DND-41 (cell line): ENCODE measurements at regions not wholly inside any gene's neighbourhood (a gene's known extent, or its start where the extent isn't known, plus 50 kb on each side); places are given as distances from the start of the nearest gene placed in this dataset.

Experiments
- ATAC-seq: fragments of 200-7000 bp; cut with Tn5 transposase; 3 replicates; pipeline ENCODE4 v1.9.1; 2021; ENCODE audit warnings: low read depth; ENCODE audit not compliant: insufficient read depth
- DNase-seq: peaks from one replicate; pipeline ENCODE4 v3.0.0-alpha.2; 2020
- H2AFZ ChIP-seq: 2 replicates; pipeline ENCODE4 v1.6.0; 2012; ENCODE audit warnings: low read depth, low read length
- H3K27ac ChIP-seq: 2 replicates; pipeline ENCODE4 v1.5.1; 2012; ENCODE audit warnings: low read length, inconsistent platforms
- H3K27me3 ChIP-seq: fragments of 200-600 bp; sonication (generic); 2 replicates; pipeline ENCODE4 v1.6.0; 2012; ENCODE audit warnings: low read length, mild to moderate bottlenecking, inconsistent platforms; ENCODE audit not compliant: insufficient read depth, poor library complexity
- H3K36me3 ChIP-seq: 2 replicates; pipeline ENCODE4 v1.5.1; 2012; ENCODE audit warnings: low read length, inconsistent platforms; ENCODE audit not compliant: insufficient read depth
- H3K4me1 ChIP-seq: 2 replicates; pipeline ENCODE4 v1.5.1; 2012; ENCODE audit warnings: mild to moderate bottlenecking, low read length; ENCODE audit not compliant: insufficient read depth
- H3K4me2 ChIP-seq: 2 replicates; pipeline ENCODE4 v1.6.0; 2012; ENCODE audit warnings: mild to moderate bottlenecking, moderate library complexity, low read length, inconsistent platforms; ENCODE audit not compliant: insufficient read depth
- H3K4me3 ChIP-seq, 2 experiments: fragments of 200-600 bp in 1 of 2; shearing (Covaris generic) in 1 of 2; 2 replicates each; pipeline ENCODE4 v1.5.1; 2012 to 2016; ENCODE audit warnings: inconsistent platforms in 2 of 2, low read length in 2 of 2, mild to moderate bottlenecking in 2 of 2, low read depth in 1 of 2, moderate library complexity in 1 of 2
- H3K79me2 ChIP-seq: 2 replicates; pipeline ENCODE4 v1.6.0; 2012; ENCODE audit warnings: low read length, inconsistent platforms; ENCODE audit not compliant: insufficient read depth
- H3K9ac ChIP-seq: 2 replicates; pipeline ENCODE4 v1.6.0; 2012; ENCODE audit warnings: low read depth, mild to moderate bottlenecking, inconsistent platforms, low read length, moderate library complexity
- H3K9me3 ChIP-seq: 2 replicates; pipeline ENCODE4 v1.5.1; 2012; ENCODE audit warnings: low read length, moderate library complexity, mild to moderate bottlenecking, inconsistent platforms; ENCODE audit not compliant: insufficient read depth, severe bottlenecking
- H4K20me1 ChIP-seq: 2 replicates; pipeline ENCODE4 v1.6.0; 2012; ENCODE audit warnings: low read length; ENCODE audit not compliant: insufficient read depth
- CTCF ChIP-seq: IDR thresholded peaks from 2 replicates; pipeline ENCODE4 v1.5.1; 2012; ENCODE audit warnings: borderline replicate concordance, low read length, moderate library complexity, mild to moderate bottlenecking; ENCODE audit not compliant: poor library complexity, severe bottlenecking; ENCODE audit errors: extremely low read depth
- EZH2 ChIP-seq: IDR thresholded peaks from 3 replicates; pipeline ENCODE4 v1.6.1; 2012; ENCODE audit warnings: borderline replicate concordance, low read depth, mild to moderate bottlenecking, moderate library complexity, low read length, inconsistent platforms; ENCODE audit not compliant: severe bottlenecking

GRCh38 chr7:109136893-109137292 lies 567.2 kb downstream of the DNAJB9 start:
- no peaks in the 10 kb centered on the region for H3K4me1 ChIP-seq
- no peaks in the 10 kb centered on the region for H3K36me3 ChIP-seq
- DNase-seq (no peak), ATAC-seq (no peak)
- no peaks in the 10 kb centered on the region for H3K79me2 ChIP-seq
- H3K27ac ChIP-seq = no peak overlapping the region
- H3K9me3 ChIP-seq = peaks cover 9% of the 10 kb centered on the region
- H4K20me1 ChIP-seq = no peaks in the 10 kb centered on the region
- no peak overlapping the region for H2AFZ ChIP-seq
- TF ChIP-seq EZH2 = no peak
- TF ChIP-seq CTCF = no peak
- H3K27me3 ChIP-seq = no peaks in the 10 kb centered on the region
- H3K4me2 ChIP-seq = no peak overlapping the region
- H3K9ac ChIP-seq = no peak overlapping the region
- H3K4me3 ChIP-seq = no peak overlapping the region

DNA sequence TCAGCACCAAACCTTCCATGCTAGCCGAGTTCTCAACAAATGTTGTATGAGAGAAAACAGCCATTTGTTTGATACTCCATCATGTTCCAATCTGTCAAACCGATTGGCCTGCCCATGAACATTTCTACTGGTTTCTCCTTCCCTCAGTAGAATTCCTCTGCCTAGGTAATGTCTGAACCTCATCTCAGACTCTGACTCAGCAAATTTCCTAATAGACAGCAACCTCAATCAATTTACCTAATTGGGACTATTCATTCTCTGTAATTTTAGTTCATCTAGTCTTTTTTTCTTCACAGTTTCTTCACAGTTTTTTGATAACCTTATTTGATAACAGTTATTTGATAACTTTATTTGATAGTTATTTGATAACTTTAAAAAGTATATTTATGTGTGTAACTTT lies 585.1 kb downstream of the DNAJB9 start:
- ATAC-seq = no peak
- H3K4me2 ChIP-seq = no peak overlapping the region
- H2AFZ ChIP-seq = no peak overlapping the region
- H3K27ac ChIP-seq = no peak overlapping the region
- H3K9ac ChIP-seq = no peak overlapping the region
- no peaks in the 10 kb centered on the region for H4K20me1 ChIP-seq
- no peaks in the 10 kb centered on the region for H3K4me1 ChIP-seq
- no peaks in the 10 kb centered on the region for H3K27me3 ChIP-seq
- DNase-seq = no peak
- no peaks in the 10 kb centered on the region for H3K36me3 ChIP-seq
- TF ChIP-seq EZH2 = no peak
- no peak for TF ChIP-seq CTCF
- H3K9me3 ChIP-seq = no peaks in the 10 kb centered on the region
- H3K79me2 ChIP-seq = no peaks in the 10 kb centered on the region
- H3K4me3 ChIP-seq = no peak overlapping the region

- no peak overlapping the region for H3K27ac ChIP-seq
- TF ChIP-seq CTCF (no peak), EZH2 (no peak)
- no peak overlapping the region for H2AFZ ChIP-seq
- DNase-seq (no peak), ATAC-seq (no peak)
- no peak overlapping the region for H3K4me2 ChIP-seq
- H3K9ac ChIP-seq = no peak overlapping the region
- H3K4me3 ChIP-seq = no peak overlapping the region
- H3K36me3 ChIP-seq = no peaks in the 10 kb centered on the region
- no peaks in the 10 kb centered on the region for H4K20me1 ChIP-seq
- no peaks in the 10 kb centered on the region for H3K79me2 ChIP-seq
- no peaks in the 10 kb centered on the region for H3K9me3 ChIP-seq
- H3K4me1 ChIP-seq = no peaks in the 10 kb centered on the region
- no peaks in the 10 kb centered on the region for H3K27me3 ChIP-seq
These were observed 588.6 kb downstream of the DNAJB9 start for GRCh38 chr7:109158246-109158645.

DNA sequence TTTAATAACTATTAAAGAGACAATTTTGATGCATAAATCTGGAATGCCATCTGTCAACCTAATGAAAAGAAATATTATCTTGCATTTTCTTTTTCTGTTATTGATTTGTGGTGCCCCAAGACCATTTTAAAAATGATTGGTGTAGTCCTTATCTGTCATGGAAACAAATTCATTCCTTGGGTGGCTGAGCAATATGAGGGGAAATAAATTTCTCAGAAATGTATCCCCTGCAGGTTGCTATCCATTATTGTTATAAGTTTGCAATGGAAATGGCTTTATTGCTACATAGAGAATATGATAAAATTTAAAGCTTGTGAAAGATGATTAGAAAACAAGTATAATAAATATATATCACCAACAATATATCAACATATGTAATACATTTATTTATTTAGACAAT lies 607.0 kb downstream of the DNAJB9 start:
- Histone ChIP-seq H3K9ac (no peak overlapping the region), H3K79me2 (no peaks in the 10 kb centered on the region), H3K27ac (no peak overlapping the region), H3K4me2 (no peak overlapping the region), H3K27me3 (no peaks in the 10 kb centered on the region), H3K4me3 (no peak overlapping the region), H4K20me1 (no peaks in the 10 kb centered on the region), H3K9me3 (no peaks in the 10 kb centered on the region), H2AFZ (no peak overlapping the region), H3K4me1 (no peaks in the 10 kb centered on the region), H3K36me3 (no peaks in the 10 kb centered on the region)
- DNase-seq (no peak), ATAC-seq (no peak)
- TF ChIP-seq CTCF (no peak), EZH2 (no peak)
